Prostate gland (tissue), 2 donors: ENCODE measurements at regions not wholly inside any gene's neighbourhood (a gene's known extent, or its start where the extent isn't known, plus 50 kb on each side); places are given as distances from the start of the nearest gene placed in this dataset.
"Not testable (repeated sequence)": the region's sequence is repeated elsewhere in the genome, so short reads cannot be mapped to it uniquely, and the experiment has no call there.

ENCODE experiments used
- DNase-seq: peaks from one replicate; pipeline ENCODE4 v3.0.0-alpha.2; 2019; ENCODE audit warnings: low spot score
- H3K27ac ChIP-seq, 2 donors: fragments of 200-600 bp; sonication (generic); 2 replicates each; pipeline ENCODE4 v1.5.1; 2017 to 2019
- H3K27me3 ChIP-seq: fragments of 200-600 bp; sonication (generic); replicated peaks from 2 replicates; pipeline ENCODE4 v1.5.1; 2019; ENCODE audit not compliant: insufficient read depth
- H3K36me3 ChIP-seq, 2 donors: fragments of 200-600 bp; sonication (generic); 1 replicate in 1 of 2; 2 replicates in 1 of 2; pipeline versions ENCODE4 v1.5.1 to v1.8.1; 2017 to 2019
- H3K4me1 ChIP-seq: fragments of 200-600 bp; sonication (generic); replicated peaks from 2 replicates; pipeline ENCODE4 v1.5.1; 2019
- H3K4me3 ChIP-seq, 2 donors: fragments of 200-600 bp; sonication (generic); 2 replicates each; pipeline ENCODE4 v1.5.1; 2017 to 2019
- H3K9me3 ChIP-seq: fragments of 200-600 bp; sonication (generic); 2 replicates; pipeline ENCODE4 v1.5.1; 2017
- POLR2A ChIP-seq: fragments of 450-650 bp; IDR thresholded peaks from one replicate; pipeline ENCODE4 v1.6.1; 2016; ENCODE audit warnings: antibody characterized with exemption, mild to moderate bottlenecking
- POLR2AphosphoS5 ChIP-seq: sonication (generic); formaldehyde crosslinking; IDR thresholded peaks from one replicate; pipeline ENCODE4 v1.6.1; 2017; ENCODE audit warnings: antibody characterized with exemption
- WGBS: methylation state at CpG from one replicate; pipeline ENCODE4 v1.1.5; 2018; 5-methylcytosine and 5-hydroxymethylcytosine counted together
- intact Hi-C: fragments of 100-400 bp; cut with DNase I; formaldehyde crosslinking; loops from one replicate; pipeline ENCODE4 v1.14.2; 2022
- TF ChIP-seq, protein P1 (sequence below), 4 experiments: fragments of 200-600 bp in 2 of 4; fragments of 450-650 bp in 2 of 4; sonication (generic) in 2 of 4; IDR thresholded peaks; 1 replicate in 3 of 4; 2 replicates in 1 of 4; pipeline ENCODE4 v1.5.1; 2016 to 2019; ENCODE audit warnings: antibody characterized with exemption in 4 of 4, mild to moderate bottlenecking in 2 of 4, moderate library complexity in 2 of 4

DNA sequence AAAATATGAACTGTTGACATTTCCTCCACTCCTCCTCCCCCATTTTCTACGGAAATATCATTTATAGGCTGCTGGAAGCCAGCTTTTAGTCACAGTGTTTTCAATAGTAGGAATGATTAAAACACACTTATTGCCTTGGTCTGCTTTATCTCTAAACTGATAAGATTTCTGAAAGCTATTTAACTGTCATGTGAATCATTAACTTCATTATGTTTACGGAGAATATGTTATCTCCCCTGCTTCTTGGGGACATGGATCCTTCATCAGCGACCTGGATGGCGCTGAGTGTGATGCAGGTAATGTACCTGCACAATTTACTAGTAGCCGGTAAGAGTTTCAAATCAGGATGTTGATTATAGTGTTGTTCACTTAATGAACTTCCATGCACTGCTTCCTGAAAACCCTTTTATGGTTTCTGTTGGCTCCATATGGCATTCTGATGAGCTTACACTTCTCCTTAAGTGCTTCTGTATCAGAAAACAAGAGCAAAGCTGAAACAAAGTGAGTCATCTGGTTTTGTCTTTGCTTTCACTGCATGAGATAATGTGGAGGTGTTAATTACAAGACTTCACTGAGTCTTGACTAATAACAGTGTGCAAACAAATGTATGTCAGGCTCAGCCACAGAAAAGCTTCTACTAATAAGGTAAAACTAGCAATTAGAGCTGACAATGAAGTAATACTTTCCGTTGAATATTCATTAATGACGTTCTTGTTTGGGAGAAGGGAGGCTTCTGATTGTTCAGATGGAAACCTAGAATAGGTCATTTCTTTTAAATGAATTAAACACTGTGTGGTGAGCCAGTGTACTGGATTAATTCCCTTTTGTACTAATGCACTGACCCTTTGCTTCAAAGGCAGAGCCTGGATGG is 162.4 kb upstream of the ZNF608 start:
- H3K27me3 ChIP-seq: no peaks in the 10 kb centered on the region
- intact Hi-C loops: loop anchor here (5.0 to 10.0 kb wide), 5 partner anchors 42 to 576 kb away; partner anchors contain the start of gene ZNF608
- no peaks in the 10 kb centered on the region for H3K9me3 ChIP-seq
- WGBS: 46% methylated on average over 7 of the region's 7 CpGs
- TF ChIP-seq, protein P1, sequence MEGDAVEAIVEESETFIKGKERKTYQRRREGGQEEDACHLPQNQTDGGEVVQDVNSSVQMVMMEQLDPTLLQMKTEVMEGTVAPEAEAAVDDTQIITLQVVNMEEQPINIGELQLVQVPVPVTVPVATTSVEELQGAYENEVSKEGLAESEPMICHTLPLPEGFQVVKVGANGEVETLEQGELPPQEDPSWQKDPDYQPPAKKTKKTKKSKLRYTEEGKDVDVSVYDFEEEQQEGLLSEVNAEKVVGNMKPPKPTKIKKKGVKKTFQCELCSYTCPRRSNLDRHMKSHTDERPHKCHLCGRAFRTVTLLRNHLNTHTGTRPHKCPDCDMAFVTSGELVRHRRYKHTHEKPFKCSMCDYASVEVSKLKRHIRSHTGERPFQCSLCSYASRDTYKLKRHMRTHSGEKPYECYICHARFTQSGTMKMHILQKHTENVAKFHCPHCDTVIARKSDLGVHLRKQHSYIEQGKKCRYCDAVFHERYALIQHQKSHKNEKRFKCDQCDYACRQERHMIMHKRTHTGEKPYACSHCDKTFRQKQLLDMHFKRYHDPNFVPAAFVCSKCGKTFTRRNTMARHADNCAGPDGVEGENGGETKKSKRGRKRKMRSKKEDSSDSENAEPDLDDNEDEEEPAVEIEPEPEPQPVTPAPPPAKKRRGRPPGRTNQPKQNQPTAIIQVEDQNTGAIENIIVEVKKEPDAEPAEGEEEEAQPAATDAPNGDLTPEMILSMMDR (IDR thresholded peaks at IDR 0.05): no peak
- TF ChIP-seq POLR2AphosphoS5: no peak
- TF ChIP-seq POLR2A: no peak
- H3K4me1 ChIP-seq: peaks cover 3% of the 10 kb centered on the region
- no peak for DNase-seq
- H3K27ac ChIP-seq: no peak overlapping the region
- H3K36me3 ChIP-seq: no peaks in the 10 kb centered on the region
- H3K4me3 ChIP-seq: no peak overlapping the region

- TF ChIP-seq POLR2A: no peak
- TF ChIP-seq, protein P1 (IDR thresholded peaks at IDR 0.05): no peak
- TF ChIP-seq POLR2AphosphoS5: no peak
- H3K9me3 ChIP-seq: no peaks in the 10 kb centered on the region
- WGBS: 94% methylated on average over 5 of the region's 5 CpGs
- H3K4me3 ChIP-seq: no peak overlapping the region
- no peak overlapping the region for H3K27ac ChIP-seq
- intact Hi-C loops: loop anchor here (5.0 to 10.0 kb wide), 5 partner anchors 42 to 575 kb away; partner anchors contain the start of gene ZNF608
- peaks cover 3% of the 10 kb centered on the region for H3K4me1 ChIP-seq
- DNase-seq: no peak
- no peaks in the 10 kb centered on the region for H3K27me3 ChIP-seq
- no peaks in the 10 kb centered on the region for H3K36me3 ChIP-seq
These were observed 163.3 kb upstream of the ZNF608 start for GRCh38 chr5:124909734-124910133.

- TF ChIP-seq POLR2AphosphoS5: no peak
- intact Hi-C loops: no loop called here
- 80% methylated on average over 3 of the region's 3 CpGs for WGBS
- Histone ChIP-seq H3K27ac (no peak overlapping the region), H3K27me3 (no peaks in the 10 kb centered on the region), H3K9me3 (no peaks in the 10 kb centered on the region), H3K4me1 (peaks cover 3% of the 10 kb centered on the region), H3K36me3 (no peaks in the 10 kb centered on the region), H3K4me3 (no peak overlapping the region)
- DNase-seq: no peak
These were observed 164.0 kb upstream of the ZNF608 start for GRCh38 chr5:124910354-124911016.

GRCh38 chr5:124912638-124913328 is 166.3 kb upstream of the ZNF608 start:
- DNase-seq: no peak
- intact Hi-C loops: no loop called here
- no peak overlapping the region for H3K27ac ChIP-seq
- no peaks in the 10 kb centered on the region for H3K9me3 ChIP-seq
- H3K4me3 ChIP-seq: no peak overlapping the region
- H3K27me3 ChIP-seq: no peaks in the 10 kb centered on the region
- no peaks in the 10 kb centered on the region for H3K36me3 ChIP-seq
- TF ChIP-seq POLR2A: no peak
- TF ChIP-seq POLR2AphosphoS5: no peak
- TF ChIP-seq, protein P1 (IDR thresholded peaks at IDR 0.05): no peak
- WGBS: 83% methylated on average over 20 of the region's 20 CpGs
- no peaks in the 10 kb centered on the region for H3K4me1 ChIP-seq

- Histone ChIP-seq H3K27me3 (no peaks in the 10 kb centered on the region), H3K4me1 (no peaks in the 10 kb centered on the region), H3K9me3 (no peaks in the 10 kb centered on the region), H3K36me3 (no peaks in the 10 kb centered on the region), H3K4me3 (no peak overlapping the region), H3K27ac (no peak overlapping the region)
- no peak for DNase-seq
- TF ChIP-seq, protein P1 (IDR thresholded peaks at IDR 0.05): no peak
- TF ChIP-seq POLR2A: no peak
- no peak for TF ChIP-seq POLR2AphosphoS5
- 53% methylated on average over 2 of the region's 2 CpGs for WGBS
- intact Hi-C loops: no loop called here
These were observed 166.9 kb upstream of the ZNF608 start for GRCh38 chr5:124913329-124913653.

DNA sequence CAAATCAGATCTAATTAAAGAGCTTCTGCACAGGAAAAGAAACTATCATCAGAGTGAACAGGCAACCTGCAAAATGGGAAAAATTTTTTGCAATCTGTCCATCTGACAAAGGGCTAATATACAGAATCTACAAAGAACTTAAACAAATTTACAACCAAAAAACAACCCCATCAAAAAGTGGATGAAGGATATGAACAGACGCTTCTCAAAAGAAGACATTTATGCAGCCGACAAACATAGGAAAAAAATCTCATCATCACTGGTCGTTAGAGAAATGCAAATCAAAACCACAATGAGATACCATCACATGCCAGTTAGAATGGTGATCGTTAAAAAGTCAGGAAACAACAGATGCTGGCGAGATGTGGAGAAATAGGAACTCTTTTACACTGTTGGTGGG is 169.9 kb upstream of the ZNF608 start:
- intact Hi-C loops, H3K27me3 ChIP-seq, H3K4me3 ChIP-seq, H3K9me3 ChIP-seq, H3K36me3 ChIP-seq, H3K27ac ChIP-seq, H3K4me1 ChIP-seq, DNase-seq: not testable (repeated sequence)
- 57% methylated on average over 5 of the region's 5 CpGs for WGBS
